ENCODE measurements at regions not wholly inside any gene's neighbourhood (a gene's known extent, or its start where the extent isn't known, plus 50 kb on each side); places are given as distances from the start of the nearest gene placed in this dataset.
A peak's percentile ranks its signal among the peaks of the same experiment; 100 is the strongest.

GRCh38 chr3:197432384-197433127 lies 123.2 kb downstream of the BDH1 start:
- H3K4me2 ChIP-seq (ENCODE audit: unreplicated experiment) = no peak overlapping the region
- no peak for DNase-seq
- H3K9me3 ChIP-seq (ENCODE audit: low read depth) = no peaks in the 10 kb centered on the region
- in situ Hi-C loops (cut with MboI) = no loop called here
- no peak overlapping the region for H3K4me3 ChIP-seq
- H3K4me1 ChIP-seq (ENCODE audit: insufficient read depth) = peaks cover 26% of the 10 kb centered on the region
- no peaks in the 10 kb centered on the region for H3K9me2 ChIP-seq (ENCODE audit: insufficient read depth)
- no peaks in the 10 kb centered on the region for H3K36me3 ChIP-seq (ENCODE audit: low read depth)
- no peak overlapping the region for H3K27ac ChIP-seq
- 28 to 34% methylated on average over 4 of the region's 4 CpGs for WGBS, 2 experiments (ENCODE audit: low coverage in 1 of 2, low lambda C conversion rate in 2 of 2, missing lambda C conversion rate in 2 of 2)
- TF ChIP-seq EZH2 (IDR thresholded peaks at IDR 0.05; ENCODE audit: insufficient read depth, poor library complexity, severe bottlenecking) (no peak), EZH2phosphoT487 (IDR thresholded peaks at IDR 0.05; ENCODE audit: insufficient read depth, low read depth) (no peak)
- no peak overlapping the region for H2AFZ ChIP-seq
- no peak overlapping the region for H3K9ac ChIP-seq
- H3F3A ChIP-seq (ENCODE audit: insufficient read depth) = peaks cover 11% of the 10 kb centered on the region
- no peaks in the 10 kb centered on the region for H4K20me1 ChIP-seq (ENCODE audit: insufficient read depth)
- no peaks in the 10 kb centered on the region for H3K79me2 ChIP-seq (ENCODE audit: insufficient read depth)
- H3K27me3 ChIP-seq (replicated peaks; ENCODE audit: insufficient read depth) = peaks cover 5% of the 10 kb centered on the region

GRCh38 chr3:197431346-197431910 lies 124.3 kb downstream of the BDH1 start:
- WGBS, 2 experiments (ENCODE audit: low coverage in 1 of 2, low lambda C conversion rate in 2 of 2, missing lambda C conversion rate in 2 of 2) = 87 to 88% methylated on average over 6 of the region's 6 CpGs
- no peaks in the 10 kb centered on the region for H3K9me3 ChIP-seq (ENCODE audit: low read depth)

GRCh38 chr3:197430934-197431333 lies 124.8 kb downstream of the BDH1 start:
- Histone ChIP-seq H3K4me2 (ENCODE audit: unreplicated experiment) (peak overlapping the region; percentile 25), H3K79me2 (ENCODE audit: insufficient read depth) (no peaks in the 10 kb centered on the region), H3K27me3 (replicated peaks; ENCODE audit: insufficient read depth) (peaks cover 5% of the 10 kb centered on the region), H3K4me1 (ENCODE audit: insufficient read depth) (peaks cover 26% of the 10 kb centered on the region), H3K27ac (peak overlapping the region; percentile 36; the same call in 1 of the 2 replicates), H3K9ac (no peak overlapping the region), H3K4me3 (no peak overlapping the region), H3K36me3 (ENCODE audit: low read depth) (no peaks in the 10 kb centered on the region), H3K9me2 (ENCODE audit: insufficient read depth) (no peaks in the 10 kb centered on the region), H3K9me3 (ENCODE audit: low read depth) (no peaks in the 10 kb centered on the region), H3F3A (ENCODE audit: insufficient read depth) (peaks cover 11% of the 10 kb centered on the region), H2AFZ (peak overlapping the region; percentile 61), H4K20me1 (ENCODE audit: insufficient read depth) (no peaks in the 10 kb centered on the region)
- WGBS, 2 experiments (ENCODE audit: low coverage in 1 of 2, low lambda C conversion rate in 2 of 2, missing lambda C conversion rate in 2 of 2) = 5 to 18% methylated on average over 1 of the region's 1 CpG
- in situ Hi-C loops (cut with MboI) = no loop called here
- DNase-seq = peak; percentile 73
- TF ChIP-seq EZH2 (IDR thresholded peaks at IDR 0.05; ENCODE audit: insufficient read depth, poor library complexity, severe bottlenecking) (no peak), EZH2phosphoT487 (IDR thresholded peaks at IDR 0.05; ENCODE audit: insufficient read depth, low read depth) (no peak)

More at GRCh38 chr3:197431346-197431910, 124.3 kb downstream of the BDH1 start:
- peaks cover 26% of the 10 kb centered on the region for H3K4me1 ChIP-seq (ENCODE audit: insufficient read depth)
- peaks cover 11% of the 10 kb centered on the region for H3F3A ChIP-seq (ENCODE audit: insufficient read depth)
- H3K36me3 ChIP-seq (ENCODE audit: low read depth) = no peaks in the 10 kb centered on the region
- peak overlapping the region; percentile 25 for H3K4me2 ChIP-seq (ENCODE audit: unreplicated experiment)
- peaks cover 5% of the 10 kb centered on the region for H3K27me3 ChIP-seq (replicated peaks; ENCODE audit: insufficient read depth)
- no peaks in the 10 kb centered on the region for H3K79me2 ChIP-seq (ENCODE audit: insufficient read depth)
- no peak overlapping the region for H3K4me3 ChIP-seq
- peak overlapping the region; percentile 36; the same call in 1 of the 2 replicates for H3K27ac ChIP-seq
- no peaks in the 10 kb centered on the region for H4K20me1 ChIP-seq (ENCODE audit: insufficient read depth)
- peak overlapping the region; percentile 61 for H2AFZ ChIP-seq
- peak; percentile 17 for DNase-seq
- no peak for TF ChIP-seq EZH2phosphoT487 (IDR thresholded peaks at IDR 0.05; ENCODE audit: insufficient read depth, low read depth)
- no peak for TF ChIP-seq EZH2 (IDR thresholded peaks at IDR 0.05; ENCODE audit: insufficient read depth, poor library complexity, severe bottlenecking)
- no peak overlapping the region for H3K9ac ChIP-seq
- in situ Hi-C loops (cut with MboI) = no loop called here
- H3K9me2 ChIP-seq (ENCODE audit: insufficient read depth) = no peaks in the 10 kb centered on the region

GRCh38 chr3:197430502-197430901 lies 125.3 kb downstream of the BDH1 start:
- Histone ChIP-seq H3K9me3 (ENCODE audit: low read depth) (no peaks in the 10 kb centered on the region), H3K4me3 (no peak overlapping the region), H2AFZ (peak overlapping the region; percentile 61), H3K4me2 (ENCODE audit: unreplicated experiment) (peak overlapping the region; percentile 25), H3K36me3 (ENCODE audit: low read depth) (no peaks in the 10 kb centered on the region), H3F3A (ENCODE audit: insufficient read depth) (peaks cover 11% of the 10 kb centered on the region), H3K27ac (peak overlapping the region; percentile 36; the same call in 1 of the 2 replicates), H3K9ac (no peak overlapping the region), H3K79me2 (ENCODE audit: insufficient read depth) (no peaks in the 10 kb centered on the region), H3K27me3 (replicated peaks; ENCODE audit: insufficient read depth) (peaks cover 5% of the 10 kb centered on the region), H3K4me1 (ENCODE audit: insufficient read depth) (peaks cover 26% of the 10 kb centered on the region), H3K9me2 (ENCODE audit: insufficient read depth) (no peaks in the 10 kb centered on the region), H4K20me1 (ENCODE audit: insufficient read depth) (no peaks in the 10 kb centered on the region)
- in situ Hi-C loops (cut with MboI) = no loop called here
- peak; percentile 17 for DNase-seq
- 48 to 54% methylated on average over 7 of the region's 7 CpGs for WGBS, 2 experiments (ENCODE audit: low coverage in 1 of 2, low lambda C conversion rate in 2 of 2, missing lambda C conversion rate in 2 of 2)
- TF ChIP-seq EZH2phosphoT487 (IDR thresholded peaks at IDR 0.05; ENCODE audit: insufficient read depth, low read depth) = no peak
- no peak for TF ChIP-seq EZH2 (IDR thresholded peaks at IDR 0.05; ENCODE audit: insufficient read depth, poor library complexity, severe bottlenecking)
